Muscle of back (tissue), 3 donors: ENCODE measurements at regions not wholly inside any gene's neighbourhood (a gene's known extent, or its start where the extent isn't known, plus 50 kb on each side); places are given as distances from the start of the nearest gene placed in this dataset.
A peak's percentile ranks its signal among the peaks of the same experiment; 100 is the strongest.

Source experiments
- DNase-seq, 3 donors: peaks; one replicate each; pipeline versions ENCODE4 v3.0.0 to v3.0.0-alpha.2; 2013

- peak in 2 of 3 donors; percentile 50 to 83 for DNase-seq
Measured at GRCh38 chr7:93015779-93016481, 101.8 kb downstream of the SAMD9 start.

GRCh38 chr7:93015101-93015778, 102.5 kb downstream of the SAMD9 start:
- peak; percentile 49 to 84 (median 77) for DNase-seq

- DNase-seq = peak in 1 of 3 donors; percentile 49
Measured at GRCh38 chr7:93014410-93014809, 103.4 kb downstream of the SAMD9 start.

GRCh38 chr7:93013446-93014061, 104.2 kb downstream of the SAMD9 start:
- no peak for DNase-seq

GRCh38 chr7:93011351-93012294, 106.2 kb downstream of the SAMD9 start:
- DNase-seq = peak in 2 of 3 donors; percentile 40 to 93

- no peak for DNase-seq
Measured at GRCh38 chr7:93008833-93009232, 108.9 kb downstream of the SAMD9 start.

GRCh38 chr7:93006480-93007095, 111.2 kb downstream of the SAMD9 start:
- DNase-seq = no peak

- DNase-seq = no peak
Measured at GRCh38 chr7:93004906-93005305, 112.9 kb downstream of the SAMD9 start.

- DNase-seq = no peak
Measured at GRCh38 chr7:92997719-92998118, 120.1 kb downstream of the SAMD9 start.

- DNase-seq = no peak
Measured at GRCh38 chr7:92997152-92997551, 120.6 kb downstream of the SAMD9 start.

GRCh38 chr7:92994901-92995300, 122.9 kb downstream of the SAMD9 start:
- DNase-seq = no peak

GRCh38 chr7:92992932-92993331, 124.8 kb downstream of the SAMD9 start:
- no peak for DNase-seq

- DNase-seq = peak in 1 of 3 donors; percentile 30
Measured at GRCh38 chr7:92992483-92992882, 125.3 kb downstream of the SAMD9 start.

- DNase-seq = no peak
Measured at GRCh38 chr7:92991190-92991589, 126.6 kb downstream of the SAMD9 start.

GRCh38 chr7:92988941-92989545, 128.7 kb downstream of the SAMD9 start:
- DNase-seq = no peak

GRCh38 chr7:92988051-92988450, 129.7 kb downstream of the SAMD9 start:
- no peak for DNase-seq

GRCh38 chr7:92987538-92987937, 130.2 kb downstream of the SAMD9 start:
- no peak for DNase-seq

GRCh38 chr7:92987095-92987494, 130.7 kb downstream of the SAMD9 start:
- DNase-seq = peak in 1 of 3 donors; percentile 67

GRCh38 chr7:92982928-92983327, 134.9 kb downstream of the SAMD9 start:
- no peak for DNase-seq

- DNase-seq = no peak
Measured at GRCh38 chr7:92976931-92977330, 140.6 kb upstream of the CDK6 start.

- DNase-seq = peak; percentile 40 to 57 (median 46)
Measured at GRCh38 chr7:92973974-92974373, 137.6 kb upstream of the CDK6 start.
